NCI-H2227 (cell line): ENCODE measurements at regions not wholly inside any gene's neighbourhood (a gene's known extent, or its start where the extent isn't known, plus 50 kb on each side); places are given as distances from the start of the nearest gene placed in this dataset.

Source experiments
- DNase-seq: peaks from one replicate; lab custom pipeline; 2025; ENCODE audit not compliant: unreplicated experiment; lab: John Stamatoyannopoulos, UW

DNA sequence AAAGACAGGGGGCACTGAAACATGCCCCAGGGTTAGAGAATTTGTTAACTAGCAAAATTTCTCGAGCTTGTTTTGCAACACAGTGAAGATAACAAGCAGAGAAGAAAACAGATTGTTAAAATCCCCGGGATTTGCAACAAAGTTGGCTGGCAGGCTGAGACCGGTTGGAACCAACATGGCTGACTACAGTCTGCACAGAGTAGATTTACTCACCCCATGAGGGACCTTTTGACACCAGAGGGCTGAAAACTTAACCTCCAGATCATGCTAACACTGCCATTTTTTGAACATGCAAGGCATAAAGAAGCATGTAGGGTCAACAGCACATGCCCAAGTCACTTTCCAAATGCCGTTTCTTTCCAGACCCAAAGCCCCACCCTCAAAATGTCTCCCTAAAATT lies 95.2 kb upstream of the TMEM26 start:
- DNase-seq, result no peak

DNA sequence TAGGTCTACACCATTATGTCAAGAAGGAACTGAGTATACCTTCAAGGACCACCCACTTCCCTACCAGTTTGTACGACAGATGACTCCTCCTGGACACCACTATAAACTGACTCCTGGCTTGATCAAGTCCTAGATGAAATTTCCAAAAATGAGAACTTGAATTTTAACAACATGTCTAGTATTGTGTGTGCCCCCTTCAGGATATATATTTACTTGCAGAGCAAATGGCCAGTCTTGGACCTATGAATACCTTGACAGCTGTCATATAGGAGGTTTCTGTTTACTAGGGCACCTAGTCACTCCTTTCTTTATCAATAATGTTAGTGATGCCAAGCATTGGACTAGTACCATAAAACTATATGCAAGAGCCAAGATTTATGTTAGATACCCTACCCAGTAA lies 94.1 kb upstream of the TMEM26 start:
- DNase-seq, result no peak

- no peak for DNase-seq
Measured at GRCh38 chr10:61545170-61545569, 92.0 kb upstream of the TMEM26 start.

- DNase-seq, result no peak
Measured at GRCh38 chr10:61543831-61544230, 90.7 kb upstream of the TMEM26 start.

- no peak for DNase-seq
Measured at GRCh38 chr10:61542596-61542995, 89.4 kb upstream of the TMEM26 start.

- DNase-seq, result no peak
Measured at GRCh38 chr10:61541960-61542359, 88.8 kb upstream of the TMEM26 start.

GRCh38 chr10:61539876-61540275 lies 86.7 kb upstream of the TMEM26 start:
- DNase-seq, result no peak

- no peak for DNase-seq
Measured at GRCh38 chr10:61529208-61529607, 76.0 kb upstream of the TMEM26 start.

- no peak for DNase-seq
Measured at GRCh38 chr10:61503051-61503450, 49.9 kb upstream of the TMEM26 start.
